Hematopoietic multipotent progenitor cell (in vitro differentiated cells): ENCODE measurements at regions not wholly inside any gene's neighbourhood (a gene's known extent, or its start where the extent isn't known, plus 50 kb on each side); places are given as distances from the start of the nearest gene placed in this dataset. TPM values are rescaled to one million over a fixed set of nuclear protein-coding genes. Genes with fewer than 3 reads are reported as not detected.

Source experiments
- DNase-seq, 3 donors: peaks; one replicate each; pipeline ENCODE4 v3.0.0-alpha.2; 2011 to 2015; ENCODE audit warnings: low read depth in 2 of 3, low spot score in 2 of 3
- small RNA-seq: library from RNA; depleted of rRNA; stranded (forward); fragments of <200 nt; gene quantifications from one replicate; pipeline ENCODE3, GENCODE V24; 2012

- DNase-seq = no peak
These were observed 68.1 kb upstream of the PODXL start for GRCh38 chr7:131624536-131624935.

DNA sequence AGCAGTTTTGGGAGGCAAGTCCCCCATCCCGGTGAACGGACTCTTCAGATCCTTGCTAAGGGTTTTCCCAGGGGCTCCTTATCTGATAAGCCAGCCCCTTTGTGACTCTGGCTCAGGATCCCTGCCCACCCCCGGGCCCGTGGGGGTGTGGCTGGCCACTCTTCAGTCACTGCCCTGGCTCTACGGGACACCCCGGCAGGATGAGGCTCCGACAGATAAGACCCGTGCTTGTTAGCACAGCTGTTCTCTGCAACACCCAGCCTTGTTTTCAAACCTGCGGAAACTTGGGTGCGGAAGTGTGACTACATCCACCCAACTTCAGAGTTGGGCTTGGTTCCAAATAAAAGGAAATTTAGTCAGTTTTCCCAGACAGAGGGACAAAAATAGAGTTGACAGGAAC is 66.7 kb upstream of the PODXL start:
- DNase-seq = no peak

- no peak for DNase-seq
These were observed 65.2 kb upstream of the PODXL start for GRCh38 chr7:131621652-131622051.

DNA sequence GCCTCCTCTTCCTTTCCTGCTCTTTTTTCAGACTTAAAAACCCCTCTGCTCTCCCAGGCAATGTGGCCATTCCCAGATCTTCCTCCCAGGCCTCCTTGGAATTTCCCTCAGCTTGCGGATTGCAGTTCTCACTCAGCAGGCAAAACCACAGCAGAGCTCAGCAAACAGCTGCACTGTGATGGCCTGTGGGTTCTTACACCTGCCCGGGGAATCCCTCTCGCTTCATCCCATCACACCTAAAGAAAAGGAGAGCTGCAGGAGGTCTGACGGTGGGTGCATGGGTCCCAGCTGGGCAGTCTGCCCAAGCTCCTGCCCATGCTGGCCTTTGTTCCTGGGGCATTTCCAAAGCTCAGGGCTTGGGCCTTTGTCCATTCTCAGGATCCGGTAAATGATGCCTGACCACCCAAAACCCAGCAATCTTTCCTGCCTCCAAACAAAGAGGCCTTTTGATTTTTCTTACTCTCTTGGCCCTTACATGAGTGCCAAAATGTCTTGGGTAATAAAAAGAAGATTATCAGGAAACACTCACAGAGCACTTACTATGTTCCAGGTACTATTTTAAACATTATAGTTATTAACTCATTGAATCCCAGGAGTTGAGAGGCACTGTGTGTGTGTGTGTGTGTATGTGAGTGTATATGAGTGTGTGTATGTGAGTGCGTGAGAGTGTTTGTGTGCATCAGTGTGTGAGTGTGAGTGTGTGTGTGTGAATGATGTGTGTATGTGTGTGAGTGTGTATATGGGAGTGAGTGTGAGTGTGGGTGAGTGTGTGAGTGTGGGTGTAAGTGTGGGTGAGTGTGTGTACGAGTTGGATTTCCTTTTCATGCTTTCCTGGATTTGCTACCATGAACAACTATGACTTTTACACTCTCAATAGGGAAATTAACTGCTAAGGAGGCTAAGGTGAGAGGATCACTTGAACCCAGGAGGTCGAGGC is 64.5 kb upstream of the PODXL start:
- DNase-seq = no peak

DNA sequence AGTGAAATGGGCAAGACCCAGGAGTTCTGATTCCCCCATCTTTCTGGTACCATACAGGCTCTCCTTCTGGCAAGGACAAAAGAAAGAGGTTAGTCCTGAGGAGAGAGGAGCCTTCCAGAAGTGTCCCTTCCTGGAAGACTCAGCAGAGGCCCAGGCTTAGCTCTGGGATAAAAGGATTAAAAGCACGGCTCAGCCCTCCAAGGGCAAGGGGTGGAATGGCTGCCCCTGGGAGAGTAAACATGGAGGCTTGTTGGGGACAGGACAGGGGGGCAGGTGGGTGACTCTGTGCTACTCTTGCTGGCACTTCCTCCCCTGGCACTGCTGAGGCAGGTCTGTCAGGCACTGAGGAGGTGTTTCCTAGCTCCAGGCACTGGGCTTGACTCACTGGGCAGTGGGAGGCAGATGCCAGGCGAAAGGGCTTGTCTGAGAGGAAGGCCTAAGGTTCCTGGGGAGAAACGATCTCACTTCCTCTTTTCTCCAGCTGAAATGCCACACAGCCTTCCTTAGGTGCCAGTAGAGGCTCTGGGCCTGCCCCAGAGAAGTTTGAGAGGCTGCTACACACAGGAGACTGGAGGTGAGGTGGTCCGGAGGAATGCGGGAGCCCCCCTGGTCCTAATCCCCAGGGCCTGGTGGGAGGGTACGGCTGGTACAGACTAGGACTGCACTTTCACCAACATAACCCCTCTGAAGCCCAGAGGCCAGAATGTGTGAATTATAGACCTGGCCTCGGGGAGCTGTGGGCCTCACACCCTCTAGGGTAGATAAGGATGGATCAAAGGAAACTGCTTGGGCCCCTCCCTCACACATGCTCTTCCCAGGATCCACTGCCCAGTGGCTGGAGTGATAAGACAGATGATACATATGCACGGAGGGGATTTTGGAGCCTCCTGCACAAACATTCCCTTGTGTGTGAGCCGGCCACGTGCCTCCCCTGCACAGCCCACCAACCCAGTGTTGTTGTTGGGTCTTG is 63.2 kb upstream of the PODXL start:
- DNase-seq = peak in 1 of 3 donors; percentile 26

DNA sequence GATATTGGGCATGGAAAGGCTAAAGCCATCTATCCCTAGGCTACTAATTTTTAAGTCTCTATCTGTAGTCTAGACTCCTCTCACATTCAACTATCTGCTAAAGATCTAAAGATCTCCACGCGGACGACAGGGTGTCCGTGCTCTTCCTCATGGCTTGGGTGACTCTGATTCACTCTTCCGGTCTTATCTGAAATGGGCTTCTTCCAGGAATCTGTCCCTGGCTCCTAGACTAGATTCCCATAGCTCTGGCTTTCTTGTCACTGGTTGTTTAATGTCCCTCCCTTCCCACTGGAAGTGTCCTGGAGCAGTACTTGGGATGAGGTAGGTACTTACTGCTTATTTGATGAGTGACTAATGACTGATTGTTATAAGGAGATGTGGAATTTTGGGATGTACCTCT is 62.0 kb upstream of the PODXL start:
- DNase-seq = no peak

DNA sequence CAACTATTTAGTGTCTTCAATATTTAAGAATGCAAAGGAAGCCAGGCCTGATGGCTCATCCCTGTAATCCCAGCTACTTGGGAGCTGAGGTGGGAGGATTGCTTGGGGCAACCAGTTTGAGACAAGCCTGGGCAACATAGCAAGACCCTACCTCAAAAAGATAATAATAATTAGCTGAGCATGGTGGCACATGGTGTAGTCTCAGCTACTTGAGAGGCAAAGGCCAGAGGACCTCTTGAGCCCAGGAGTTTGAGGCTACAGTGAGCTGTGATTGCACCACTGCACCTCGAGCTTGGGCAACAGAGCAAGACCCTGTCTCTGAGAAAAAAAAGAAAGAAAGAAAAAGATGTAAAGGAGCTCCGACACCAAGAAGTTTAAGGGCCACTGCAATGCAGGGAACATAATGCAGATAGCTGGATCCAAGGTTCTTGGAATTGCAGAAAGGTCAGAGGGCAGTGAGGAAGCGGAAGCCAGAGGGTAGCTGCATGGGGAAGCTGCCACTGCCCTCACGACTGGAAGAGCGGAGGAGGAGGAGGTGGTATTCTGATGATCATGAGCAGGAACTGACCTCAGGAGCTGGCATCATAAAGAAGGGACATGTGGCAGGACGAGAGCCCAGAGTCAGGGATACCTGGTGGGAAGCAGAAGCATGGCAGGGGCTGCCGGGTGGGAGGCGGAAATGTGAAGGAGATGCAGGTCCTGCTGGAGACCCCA is 60.2 kb upstream of the PODXL start:
- no peak for DNase-seq

DNA sequence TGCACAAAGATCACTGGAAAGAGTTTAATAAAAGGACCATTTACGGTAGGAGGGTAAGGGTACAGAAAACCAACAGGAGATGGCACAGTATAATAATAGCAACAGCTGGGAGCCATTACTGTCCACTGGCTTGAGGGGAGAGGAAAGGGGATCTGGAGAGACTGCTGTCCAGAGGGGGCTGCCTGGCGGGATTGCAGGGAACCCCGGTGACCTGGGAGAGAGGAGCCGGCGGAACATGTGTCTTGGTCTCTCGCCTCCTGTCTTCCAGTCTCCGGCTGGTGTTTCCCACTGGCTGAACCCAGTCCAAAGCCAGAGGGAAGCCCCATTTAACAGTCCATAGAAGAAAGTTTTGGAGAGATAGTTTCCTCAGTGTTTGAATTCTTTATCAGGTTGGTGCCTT is 57.5 kb upstream of the PODXL start:
- no peak for DNase-seq

GRCh38 chr7:131610007-131610406 is 53.6 kb upstream of the PODXL start:
- DNase-seq = no peak

- no peak for DNase-seq
These were observed 51.7 kb upstream of the PODXL start for GRCh38 chr7:131608116-131608500.

DNA sequence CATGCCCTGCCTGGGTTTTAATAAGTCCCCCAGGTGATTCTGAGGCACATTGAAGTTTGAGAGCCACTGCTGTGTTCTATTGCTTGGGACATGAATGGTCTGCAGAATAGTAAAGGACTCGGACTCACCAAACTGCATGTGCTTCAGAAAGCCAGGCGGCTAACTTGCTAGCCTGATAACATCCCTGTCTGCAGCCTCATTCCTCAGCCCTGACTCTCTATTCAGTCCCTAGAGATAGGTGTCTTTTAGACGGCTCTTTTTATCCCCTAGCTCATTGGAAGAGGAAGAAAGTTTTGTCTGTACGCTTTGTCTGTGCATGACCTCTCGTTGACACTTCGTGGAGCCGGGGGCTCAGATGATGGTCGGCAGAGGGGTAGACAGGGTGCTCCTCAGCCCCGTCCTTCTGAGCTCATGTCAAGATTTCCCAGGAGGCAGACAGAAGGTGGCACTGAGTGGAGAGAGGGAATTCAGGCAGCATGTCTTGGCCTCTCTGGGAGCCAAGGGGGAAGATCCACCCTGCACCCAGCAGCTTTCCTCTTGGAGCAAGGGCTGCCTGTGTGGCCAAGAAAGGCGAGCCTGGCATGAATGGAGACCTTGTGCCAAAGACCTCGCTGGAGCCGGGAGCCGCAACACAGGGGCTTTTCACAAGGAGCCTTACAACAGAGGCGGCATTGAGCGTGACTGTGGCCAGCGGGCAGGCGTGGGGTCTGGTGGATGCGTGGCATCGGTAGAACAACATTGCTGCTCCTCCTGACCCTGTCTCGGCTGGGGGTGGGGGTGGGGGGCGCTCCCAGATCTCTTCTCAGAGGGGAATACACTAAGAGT is 51.1 kb upstream of the PODXL start:
- no peak for DNase-seq

DNA sequence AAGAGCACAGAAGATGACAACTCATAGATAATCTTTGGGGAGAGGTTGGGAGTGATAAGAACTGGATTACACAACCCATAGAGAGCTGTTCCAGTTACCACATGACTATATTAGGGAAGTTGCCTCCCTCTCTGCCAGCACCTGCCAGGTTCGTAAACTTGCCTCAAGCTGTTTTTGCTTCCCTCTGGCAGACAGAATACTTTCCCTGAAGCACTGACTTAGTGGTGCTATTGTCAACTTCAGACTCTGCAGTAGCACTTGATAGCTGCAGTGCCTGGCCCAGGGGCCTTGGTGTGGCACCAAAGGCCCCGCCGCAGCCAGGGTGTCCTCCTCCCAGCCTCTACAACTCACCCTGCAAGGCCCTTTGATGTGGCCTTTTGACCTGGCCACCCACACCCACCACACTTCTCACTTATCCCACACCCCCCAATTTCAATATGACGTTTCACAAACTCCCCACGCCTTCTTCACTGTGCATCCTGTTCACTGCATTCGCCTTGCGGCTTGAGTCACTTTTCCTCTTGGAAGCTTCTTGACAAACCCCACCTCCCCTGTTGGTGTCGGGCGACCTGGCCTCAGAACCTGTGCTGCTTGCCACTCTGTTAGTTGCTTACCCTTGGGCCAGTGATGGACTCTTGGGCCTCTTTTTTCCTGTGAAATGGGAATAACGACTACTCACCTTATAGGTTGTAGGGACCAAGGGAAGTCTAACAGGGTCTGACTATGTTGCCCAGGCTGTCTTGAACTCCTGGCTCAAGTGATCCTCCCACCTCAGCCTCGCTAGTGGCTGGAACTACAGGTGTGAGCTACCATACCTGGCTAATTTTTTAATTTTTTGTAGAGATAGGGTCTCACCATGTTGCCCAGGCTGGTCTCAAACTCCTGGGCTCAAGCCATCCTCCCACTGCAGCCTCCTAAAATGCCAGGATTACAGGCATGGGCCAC is 50.2 kb upstream of the PODXL start:
- no peak for DNase-seq

Small RNA genes lying in the stretch of these regions (small RNA-seq; reads per million reads assigned to genes)
- gene AC009518.3 = not detected
